WTC11 (cell line): ENCODE measurements at regions not wholly inside any gene's neighbourhood (a gene's known extent, or its start where the extent isn't known, plus 50 kb on each side); places are given as distances from the start of the nearest gene placed in this dataset.

Source experiments
- ATF2 ChIP-seq: sonication (generic); formaldehyde crosslinking; IDR thresholded peaks from 2 replicates; pipeline ENCODE4 v1.8.1; 2022; ENCODE audit warnings: low read depth, missing genetic modification reagents, borderline replicate concordance
- CREM ChIP-seq: sonication (generic); formaldehyde crosslinking; IDR thresholded peaks from 2 replicates; pipeline ENCODE4 v1.8.1; 2022; ENCODE audit warnings: mild to moderate bottlenecking, missing genetic modification reagents, moderate library complexity
- CTCF ChIP-seq: fragments of 200-600 bp; IDR thresholded peaks from 2 replicates; pipeline ENCODE4 v1.8.0; 2022; ENCODE audit warnings: antibody characterized with exemption
- ELF4 ChIP-seq: sonication (generic); formaldehyde crosslinking; IDR thresholded peaks from 2 replicates; pipeline ENCODE4 v1.8.1; 2022; ENCODE audit warnings: low read depth, mild to moderate bottlenecking, moderate library complexity, missing genetic modification reagents
- FOXJ3 ChIP-seq: sonication (generic); formaldehyde crosslinking; IDR thresholded peaks from 2 replicates; pipeline ENCODE4 v1.9.0; 2021; ENCODE audit warnings: missing genetic modification reagents, mild to moderate bottlenecking, borderline replicate concordance
- FOXP4 ChIP-seq: sonication (generic); formaldehyde crosslinking; IDR thresholded peaks from 2 replicates; pipeline ENCODE4 v1.8.0; 2022; ENCODE audit warnings: mild to moderate bottlenecking, missing genetic modification reagents
- MLX ChIP-seq: sonication (generic); formaldehyde crosslinking; IDR thresholded peaks from 2 replicates; pipeline ENCODE4 v1.8.1; 2023; ENCODE audit warnings: mild to moderate bottlenecking, missing genetic modification reagents, moderate library complexity
- NR2C2 ChIP-seq: sonication (generic); formaldehyde crosslinking; IDR thresholded peaks from 2 replicates; pipeline ENCODE4 v1.8.0; 2022; ENCODE audit warnings: mild to moderate bottlenecking, missing genetic modification reagents
- NR3C1 ChIP-seq: sonication (generic); formaldehyde crosslinking; conservative IDR thresholded peaks from 2 replicates; pipeline ENCODE4 v1.8.1; 2023; ENCODE audit warnings: low read depth, mild to moderate bottlenecking, missing genetic modification reagents
- SP1 ChIP-seq: sonication (generic); formaldehyde crosslinking; conservative IDR thresholded peaks from 2 replicates; pipeline ENCODE4 v1.8.1; 2022; ENCODE audit warnings: missing genetic modification reagents
- USF1 ChIP-seq: sonication (generic); formaldehyde crosslinking; IDR thresholded peaks from 2 replicates; pipeline ENCODE4 v1.8.0; 2022; ENCODE audit warnings: mild to moderate bottlenecking, missing genetic modification reagents
- ZBTB21 ChIP-seq: sonication (generic); formaldehyde crosslinking; IDR thresholded peaks from 2 replicates; pipeline ENCODE4 v1.8.1; 2023; ENCODE audit warnings: mild to moderate bottlenecking, missing genetic modification reagents, borderline replicate concordance
- ZNF121 ChIP-seq: sonication (generic); formaldehyde crosslinking; IDR thresholded peaks from 2 replicates; pipeline ENCODE4 v1.8.0; 2023; ENCODE audit warnings: missing genetic modification reagents
- ZNF416 ChIP-seq: fragments of 250-450 bp; sonication (Bioruptor Pico); IDR thresholded peaks from 2 replicates; pipeline ENCODE4 v1.9.0; 2021; ENCODE audit warnings: mild to moderate bottlenecking, inconsistent platforms

GRCh38 chr4:25580633-25581467 lies 74.8 kb upstream of the SLC34A2 start:
- TF ChIP-seq FOXJ3 (CRISPR knock-in tag): no peak
- TF ChIP-seq ZNF121 (CRISPR knock-in tag): no peak
- no peak for TF ChIP-seq USF1 (CRISPR knock-in tag)
- TF ChIP-seq NR2C2: no peak
- no peak for TF ChIP-seq FOXP4 (CRISPR knock-in tag)
- TF ChIP-seq CTCF: no peak
- TF ChIP-seq NR3C1 (CRISPR knock-in tag): no peak
- no peak for TF ChIP-seq ELF4 (CRISPR knock-in tag)
- no peak for TF ChIP-seq ZNF416
- no peak for TF ChIP-seq ATF2 (CRISPR knock-in tag)
- no peak for TF ChIP-seq SP1
- TF ChIP-seq CREM (CRISPR knock-in tag): no peak
- TF ChIP-seq ZBTB21 (CRISPR knock-in tag): no peak
- no peak for TF ChIP-seq MLX (CRISPR knock-in tag)
